Dedifferentiated amniotic fluid mesenchymal stem cell (primary cell): ENCODE measurements at regions not wholly inside any gene's neighbourhood (a gene's known extent, or its start where the extent isn't known, plus 50 kb on each side); places are given as distances from the start of the nearest gene placed in this dataset.

Experiments
- DNase-seq: peaks from one replicate; pipeline ENCODE4 v3.0.0-alpha.2; 2016; ENCODE audit errors: extremely low spot score

- DNase-seq: no peak
Measured at GRCh38 chr5:158302029-158302428, 443.1 kb upstream of the CLINT1 start.

GRCh38 chr5:158301186-158301585, 442.2 kb upstream of the CLINT1 start:
- DNase-seq: no peak

GRCh38 chr5:158300256-158300655, 441.3 kb upstream of the CLINT1 start:
- DNase-seq: no peak

DNA sequence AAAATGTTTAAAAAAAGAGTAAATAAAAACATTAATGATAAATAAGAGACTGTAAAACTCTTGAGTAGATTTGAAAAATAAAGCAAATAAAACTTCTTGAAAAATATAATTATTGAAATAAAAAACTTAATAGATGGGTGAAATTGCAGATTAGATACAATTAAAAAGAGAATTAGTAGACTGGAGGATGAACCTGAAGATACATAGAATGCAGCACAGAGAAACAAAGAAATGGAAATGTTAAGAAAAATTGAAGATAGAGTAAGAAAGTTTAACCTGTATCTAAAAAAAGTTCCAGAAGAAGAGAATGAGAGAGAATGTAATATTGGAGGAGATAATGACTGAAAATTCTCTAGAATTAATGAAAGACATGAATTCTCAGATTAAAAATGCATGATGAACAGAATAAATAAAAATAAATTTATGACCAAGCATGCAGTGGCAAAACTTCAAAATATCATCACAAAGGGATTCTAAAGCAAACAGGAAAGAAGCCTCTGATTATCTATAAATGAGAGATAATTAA, 438.1 kb upstream of the CLINT1 start:
- no peak for DNase-seq

- no peak for DNase-seq
Measured at GRCh38 chr5:158294701-158295100, 435.8 kb upstream of the CLINT1 start.

- DNase-seq: no peak
Measured at GRCh38 chr5:158292981-158293380, 434.0 kb upstream of the CLINT1 start.

- no peak for DNase-seq
Measured at GRCh38 chr5:158289967-158290366, 431.0 kb upstream of the CLINT1 start.

- DNase-seq: no peak
Measured at GRCh38 chr5:158288272-158288657, 429.3 kb upstream of the CLINT1 start.

DNA sequence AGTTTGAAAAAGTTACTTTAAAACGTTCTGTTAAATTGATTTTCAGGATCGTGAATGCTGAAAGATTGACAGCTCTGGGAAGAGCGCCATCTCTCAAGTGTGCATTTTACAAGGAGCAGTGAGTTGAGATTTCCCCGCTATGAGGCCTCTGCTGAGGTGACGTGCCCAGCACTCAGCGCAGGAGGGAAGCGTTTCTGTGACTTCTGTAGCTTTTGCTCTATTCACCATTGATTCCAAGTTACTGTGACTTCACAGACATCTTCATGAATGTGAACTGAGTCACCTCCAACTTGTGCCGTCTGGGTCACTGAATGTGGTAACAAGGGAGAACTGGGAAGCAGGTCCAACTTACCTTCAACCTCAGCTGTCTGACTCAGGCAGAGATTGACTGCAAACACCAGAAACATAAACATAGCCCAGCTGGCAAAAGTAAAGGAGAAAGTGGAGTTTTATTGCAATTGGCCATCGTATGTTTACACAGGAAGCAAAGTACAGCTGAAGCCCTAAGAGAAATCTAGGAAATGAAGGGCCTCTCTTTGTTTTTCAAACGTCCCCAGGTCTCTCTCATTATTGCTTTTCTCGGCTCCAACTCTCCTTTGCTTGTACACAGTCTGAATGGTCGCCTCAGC, 428.8 kb upstream of the CLINT1 start:
- DNase-seq: no peak

DNA sequence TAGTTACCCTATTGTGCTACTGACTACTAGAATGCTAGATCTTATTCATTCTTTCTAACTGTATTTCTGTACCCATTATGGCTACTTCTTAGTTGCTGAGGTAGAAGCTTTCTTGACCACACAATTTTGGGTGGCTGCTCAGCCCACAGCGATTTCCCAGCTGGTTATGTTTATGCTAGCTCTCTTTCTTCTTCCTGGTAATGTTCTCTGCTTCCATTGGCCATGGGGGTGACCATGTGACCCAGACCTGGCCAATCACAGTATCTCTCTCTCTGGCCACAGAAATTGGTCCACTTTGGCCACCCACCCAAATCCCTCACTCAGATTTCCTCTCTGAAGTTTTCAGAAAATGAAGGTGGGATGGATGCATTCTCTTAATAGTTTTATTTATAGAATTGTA, 427.9 kb upstream of the CLINT1 start:
- no peak for DNase-seq

DNA sequence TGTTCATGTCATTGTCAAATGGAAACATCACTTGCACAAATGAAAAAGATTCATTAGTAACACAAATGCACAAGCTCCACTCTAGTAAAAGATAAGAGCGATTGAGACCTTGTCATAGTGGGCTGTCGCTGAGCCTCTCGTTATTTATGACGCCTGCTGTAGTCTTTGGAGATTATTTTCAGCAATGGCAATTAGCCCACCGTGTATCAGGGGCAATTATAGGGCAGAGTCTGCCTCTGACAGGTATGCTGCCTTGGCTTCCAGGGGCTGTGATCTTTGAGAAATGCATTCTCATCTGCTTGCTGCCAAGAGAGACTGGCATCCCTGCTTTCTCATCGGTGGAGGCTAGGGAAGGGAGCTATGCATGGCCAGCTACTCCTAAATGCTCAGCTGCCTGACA, 426.8 kb upstream of the CLINT1 start:
- DNase-seq: no peak

GRCh38 chr5:158284242-158284641, 425.3 kb upstream of the CLINT1 start:
- DNase-seq: no peak

DNA sequence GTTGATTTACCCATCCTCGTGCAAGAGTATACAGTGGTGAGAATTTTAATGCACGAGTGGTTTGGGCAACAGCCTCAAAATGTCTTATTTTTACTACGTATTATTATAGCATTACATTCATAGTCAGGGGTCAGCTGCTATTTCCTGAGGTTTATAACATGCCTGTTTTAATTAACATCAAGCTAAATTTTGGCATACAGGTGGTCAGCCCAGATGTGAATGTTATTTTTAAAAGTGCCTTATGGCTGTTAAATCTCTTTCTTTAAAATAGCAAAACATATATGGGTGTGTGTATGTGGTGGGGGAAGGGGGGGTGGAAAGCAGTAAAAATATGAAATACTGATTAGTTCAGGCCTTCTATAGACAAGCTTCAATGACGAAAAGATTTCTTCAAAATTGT, 424.5 kb upstream of the CLINT1 start:
- no peak for DNase-seq

- DNase-seq: no peak
Measured at GRCh38 chr5:158278216-158278925, 419.4 kb upstream of the CLINT1 start.

- DNase-seq: no peak
Measured at GRCh38 chr5:158277276-158277675, 418.3 kb upstream of the CLINT1 start.

DNA sequence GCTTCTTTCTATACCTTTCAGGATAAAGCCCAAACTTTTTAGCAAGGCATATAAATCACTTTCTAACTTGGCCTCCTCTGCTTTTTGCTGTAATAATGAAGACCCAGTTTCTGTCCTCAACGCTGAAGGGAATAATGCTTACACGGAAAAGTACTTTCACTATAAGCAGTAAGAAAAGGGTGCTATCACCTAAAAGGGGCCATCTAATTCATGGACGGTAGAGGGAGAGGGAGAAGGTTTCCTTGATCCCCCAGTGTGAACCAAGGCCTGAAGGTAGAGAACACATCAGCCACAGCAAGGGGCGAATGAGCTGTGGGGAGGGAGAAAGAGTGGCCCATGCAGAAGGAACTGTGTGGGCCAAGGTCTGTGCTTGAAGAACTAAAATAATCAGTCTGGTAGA, 417.7 kb upstream of the CLINT1 start:
- DNase-seq: no peak

DNA sequence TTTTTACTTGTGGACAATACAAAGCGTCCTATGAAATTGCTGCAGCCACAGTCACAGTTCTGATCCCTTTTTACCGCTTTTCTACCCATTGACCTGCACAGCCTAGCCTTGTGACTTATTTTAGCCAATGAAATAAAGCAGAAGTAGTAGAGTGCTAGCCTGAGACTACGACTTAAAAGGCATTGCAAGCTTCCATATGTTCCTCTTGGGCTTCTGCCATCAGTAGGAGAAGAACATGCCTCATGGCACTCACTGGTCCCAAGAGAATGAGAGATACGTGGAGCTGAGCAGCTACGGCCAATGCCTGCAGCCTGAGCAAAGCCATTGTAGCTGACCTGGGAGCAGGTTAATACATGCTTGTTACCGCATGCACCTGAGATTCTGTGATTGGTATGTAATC, 416.6 kb upstream of the CLINT1 start:
- no peak for DNase-seq

DNA sequence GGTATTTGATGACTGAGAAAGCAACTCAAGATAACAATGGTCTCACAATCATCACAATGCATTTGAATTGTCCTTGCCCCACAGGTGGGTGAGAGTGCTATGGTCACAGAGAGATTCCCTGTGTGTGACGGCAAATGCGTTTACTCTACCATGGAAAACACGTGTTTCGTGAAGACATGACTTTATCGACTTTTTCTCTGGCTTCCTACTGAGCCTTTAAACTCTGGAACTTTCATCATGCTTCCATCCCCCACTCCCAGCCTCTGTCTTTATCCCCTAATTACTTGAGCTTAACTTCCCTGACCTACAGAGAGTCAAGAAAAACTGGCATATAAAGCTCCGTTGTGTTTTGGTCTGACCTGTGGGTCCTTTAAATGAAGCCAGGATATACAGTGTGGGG, 414.1 kb upstream of the CLINT1 start:
- DNase-seq: no peak

DNA sequence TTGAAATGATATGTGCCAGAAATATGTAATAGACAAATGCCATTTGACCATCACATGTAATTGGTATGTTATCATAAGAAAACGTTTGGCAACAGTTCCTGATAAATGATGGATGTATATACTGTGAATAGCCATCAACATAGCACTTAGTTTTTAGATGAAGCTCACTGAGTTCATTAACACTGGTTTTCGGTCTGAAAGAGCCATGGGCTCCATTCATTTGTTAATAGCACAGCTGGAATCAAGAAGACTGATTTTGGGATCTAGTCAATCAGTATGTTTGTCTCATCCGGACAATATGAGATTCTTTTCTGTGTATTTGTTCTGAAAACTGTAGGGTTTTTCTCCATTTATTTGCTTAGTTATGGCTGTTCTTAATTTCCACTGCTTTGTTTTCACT, 413.5 kb upstream of the CLINT1 start:
- no peak for DNase-seq

GRCh38 chr5:158270996-158271554, 412.1 kb upstream of the CLINT1 start:
- no peak for DNase-seq

GRCh38 chr5:158268286-158268685, 409.3 kb upstream of the CLINT1 start:
- no peak for DNase-seq

- no peak for DNase-seq
Measured at GRCh38 chr5:158267228-158267627, 408.3 kb upstream of the CLINT1 start.
